ENCODE measurements at regions not wholly inside any gene's neighbourhood (a gene's known extent, or its start where the extent isn't known, plus 50 kb on each side); places are given as distances from the start of the nearest gene placed in this dataset.

DNA sequence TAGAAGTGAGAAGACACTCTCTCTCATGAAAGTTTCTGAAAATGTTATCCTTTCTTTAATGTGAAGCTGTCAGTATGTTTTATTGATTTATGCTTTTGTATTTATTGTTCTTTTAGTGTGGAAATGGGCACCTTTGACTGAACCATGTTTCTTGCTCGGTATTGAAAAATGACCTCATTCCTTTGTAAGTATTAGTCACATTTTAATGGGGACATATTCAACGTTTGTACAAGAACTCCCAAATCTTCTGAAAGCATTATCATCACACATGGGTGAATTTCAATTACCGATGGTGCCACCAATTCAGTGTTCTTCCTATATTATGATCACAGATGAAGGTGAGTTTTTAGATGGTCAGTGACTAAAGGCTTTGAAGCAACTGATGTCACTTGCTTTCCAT lies 371.8 kb upstream of the GCFC2 start:
- Histone ChIP-seq H3K9ac (no peak overlapping the region), H3K79me2 (ENCODE audit: insufficient read depth) (no peaks in the 10 kb centered on the region), H3K36me3 (replicated peaks in 1 of 2; ENCODE audit: control insufficient read depth in 1 of 2, insufficient read depth in 2 of 2, low read length in 1 of 2) (no peaks in the 10 kb centered on the region), H3K4me3 (ENCODE audit: low read depth in 2 of 2, low read length in 1 of 2) (no peak overlapping the region), H3K9me2 (no peaks in the 10 kb centered on the region), H3F3A (replicated peaks; ENCODE audit: insufficient read depth) (no peaks in the 10 kb centered on the region), H3K4me2 (no peak overlapping the region), H2AFZ (ENCODE audit: low read depth) (no peak overlapping the region), H3K27me3 (ENCODE audit: insufficient read depth) (no peaks in the 10 kb centered on the region), H3K4me1 (ENCODE audit: control insufficient read depth in 1 of 2, insufficient read depth in 2 of 2, low read depth in 1 of 2, low read length in 1 of 2) (peaks cover 0 to 3% of the 10 kb centered on the region in 2 experiments; a peak in 2 of 4 replicates), H3K27ac (ENCODE audit: low read depth in 2 of 2, low read length in 1 of 2) (peak overlapping the region in 1 of 2 experiments; percentile 82; a peak in 2 of 4 replicates), H4K20me1 (ENCODE audit: insufficient read depth) (no peaks in the 10 kb centered on the region), H3K9me3 (no peaks in the 10 kb centered on the region)
- DNase-seq = no peak
- TF ChIP-seq GABPA (IDR thresholded peaks at IDR 0.05; ENCODE audit: low read depth) (no peak), EP300 (IDR thresholded peaks at IDR 0.05; ENCODE audit: borderline replicate concordance in 1 of 2, low read depth in 1 of 2, low read length in 1 of 2) (no peak), NFIC (IDR thresholded peaks at IDR 0.05; ENCODE audit: borderline replicate concordance) (no peak), GATA2 (CRISPR knock-in tag; IDR thresholded peaks at IDR 0.05) (no peak), MAX (IDR thresholded peaks at IDR 0.05; ENCODE audit: low read depth) (no peak), SMC3 (IDR thresholded peaks at IDR 0.05; ENCODE audit: low read depth, low read length) (no peak), YY1 (IDR thresholded peaks at IDR 0.05; ENCODE audit: low read depth) (no peak), TAF1 (IDR thresholded peaks at IDR 0.05; ENCODE audit: borderline replicate concordance, low read depth, low read length) (no peak), FOXM1 (IDR thresholded peaks at IDR 0.05; ENCODE audit: low read depth) (no peak)
- TF ChIP-seq, protein P1, sequence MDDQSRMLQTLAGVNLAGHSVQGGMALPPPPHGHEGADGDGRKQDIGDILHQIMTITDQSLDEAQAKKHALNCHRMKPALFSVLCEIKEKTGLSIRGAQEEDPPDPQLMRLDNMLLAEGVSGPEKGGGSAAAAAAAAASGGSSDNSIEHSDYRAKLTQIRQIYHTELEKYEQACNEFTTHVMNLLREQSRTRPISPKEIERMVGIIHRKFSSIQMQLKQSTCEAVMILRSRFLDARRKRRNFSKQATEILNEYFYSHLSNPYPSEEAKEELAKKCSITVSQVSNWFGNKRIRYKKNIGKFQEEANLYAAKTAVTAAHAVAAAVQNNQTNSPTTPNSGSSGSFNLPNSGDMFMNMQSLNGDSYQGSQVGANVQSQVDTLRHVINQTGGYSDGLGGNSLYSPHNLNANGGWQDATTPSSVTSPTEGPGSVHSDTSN (IDR thresholded peaks at IDR 0.05) = no peak
- 10% methylated on average over 3 of the region's 3 CpGs for WGBS (ENCODE audit: low lambda C conversion rate)
- ChIA-PET CTCF (no interaction called here), POLR2A (no interaction called here)

DNA sequence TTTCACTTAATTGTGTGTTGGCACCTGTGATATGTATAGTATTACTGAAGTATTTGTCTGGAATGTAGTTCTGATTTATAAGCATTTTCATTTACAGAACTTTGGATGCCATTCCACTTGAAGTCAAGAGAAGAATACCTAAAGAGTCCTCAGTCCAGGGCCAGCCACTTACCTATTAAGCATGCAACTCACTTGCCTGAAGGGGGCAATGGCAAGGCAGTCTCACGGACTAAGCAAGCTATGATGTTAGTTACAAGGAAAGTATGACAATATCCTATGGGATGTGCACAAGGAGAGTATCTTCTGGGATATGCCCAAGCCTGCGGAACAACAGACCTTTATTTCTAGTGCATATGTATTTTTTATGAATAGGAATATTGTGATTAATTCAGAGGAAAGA lies 369.4 kb upstream of the GCFC2 start:
- no peak overlapping the region for H3K4me2 ChIP-seq
- H3K36me3 ChIP-seq (replicated peaks in 1 of 2; ENCODE audit: control insufficient read depth in 1 of 2, insufficient read depth in 2 of 2, low read length in 1 of 2) = no peaks in the 10 kb centered on the region
- CTCF ChIA-PET = no interaction called here
- no peaks in the 10 kb centered on the region for H3K9me2 ChIP-seq
- no peak for DNase-seq
- H2AFZ ChIP-seq (ENCODE audit: low read depth) = no peak overlapping the region
- H3K9me3 ChIP-seq = no peaks in the 10 kb centered on the region
- H3K79me2 ChIP-seq (ENCODE audit: insufficient read depth) = no peaks in the 10 kb centered on the region
- no peak overlapping the region for H3K4me3 ChIP-seq (ENCODE audit: low read depth in 2 of 2, low read length in 1 of 2)
- peak overlapping the region in 1 of 2 experiments; percentile 82; a peak in 2 of 4 replicates for H3K27ac ChIP-seq (ENCODE audit: low read depth in 2 of 2, low read length in 1 of 2)
- H3F3A ChIP-seq (replicated peaks; ENCODE audit: insufficient read depth) = no peaks in the 10 kb centered on the region
- peaks cover 0 to 5% of the 10 kb centered on the region in 2 experiments; a peak in 2 of 4 replicates for H3K4me1 ChIP-seq (ENCODE audit: control insufficient read depth in 1 of 2, insufficient read depth in 2 of 2, low read depth in 1 of 2, low read length in 1 of 2)
- POLR2A ChIA-PET = no interaction called here
- H3K9ac ChIP-seq = no peak overlapping the region
- WGBS (ENCODE audit: low lambda C conversion rate) = 4% methylated on average over 2 of the region's 2 CpGs
- H3K27me3 ChIP-seq (ENCODE audit: insufficient read depth) = no peaks in the 10 kb centered on the region
- no peaks in the 10 kb centered on the region for H4K20me1 ChIP-seq (ENCODE audit: insufficient read depth)
- TF ChIP-seq MAX (IDR thresholded peaks at IDR 0.05; ENCODE audit: low read depth) (no peak), EZH2phosphoT487 (IDR thresholded peaks at IDR 0.05; ENCODE audit: borderline replicate concordance, low read depth) (no peak), REST (IDR thresholded peaks at IDR 0.05; ENCODE audit: low read depth, low read length) (no peak), GATA2 (CRISPR knock-in tag; IDR thresholded peaks at IDR 0.05) (no peak), FOSL2 (IDR thresholded peaks at IDR 0.05; ENCODE audit: borderline replicate concordance, low read depth) (no peak), CHD2 (IDR thresholded peaks at IDR 0.05; ENCODE audit: low read length, partially characterized antibody) (no peak), FOXM1 (IDR thresholded peaks at IDR 0.05; ENCODE audit: low read depth) (no peak), JUND (IDR thresholded peaks at IDR 0.05) (no peak), USF2 (IDR thresholded peaks at IDR 0.05; ENCODE audit: borderline replicate concordance, low read depth, low read length) (no peak), RAD21 (IDR thresholded peaks at IDR 0.05; ENCODE audit: low read length) (no peak), SMC3 (IDR thresholded peaks at IDR 0.05; ENCODE audit: low read depth, low read length) (no peak)
- TF ChIP-seq, protein P2, sequence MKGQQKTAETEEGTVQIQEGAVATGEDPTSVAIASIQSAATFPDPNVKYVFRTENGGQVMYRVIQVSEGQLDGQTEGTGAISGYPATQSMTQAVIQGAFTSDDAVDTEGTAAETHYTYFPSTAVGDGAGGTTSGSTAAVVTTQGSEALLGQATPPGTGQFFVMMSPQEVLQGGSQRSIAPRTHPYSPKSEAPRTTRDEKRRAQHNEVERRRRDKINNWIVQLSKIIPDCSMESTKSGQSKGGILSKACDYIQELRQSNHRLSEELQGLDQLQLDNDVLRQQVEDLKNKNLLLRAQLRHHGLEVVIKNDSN (IDR thresholded peaks at IDR 0.05; ENCODE audit: borderline replicate concordance, low read depth) = no peak
- TF ChIP-seq, protein P3, sequence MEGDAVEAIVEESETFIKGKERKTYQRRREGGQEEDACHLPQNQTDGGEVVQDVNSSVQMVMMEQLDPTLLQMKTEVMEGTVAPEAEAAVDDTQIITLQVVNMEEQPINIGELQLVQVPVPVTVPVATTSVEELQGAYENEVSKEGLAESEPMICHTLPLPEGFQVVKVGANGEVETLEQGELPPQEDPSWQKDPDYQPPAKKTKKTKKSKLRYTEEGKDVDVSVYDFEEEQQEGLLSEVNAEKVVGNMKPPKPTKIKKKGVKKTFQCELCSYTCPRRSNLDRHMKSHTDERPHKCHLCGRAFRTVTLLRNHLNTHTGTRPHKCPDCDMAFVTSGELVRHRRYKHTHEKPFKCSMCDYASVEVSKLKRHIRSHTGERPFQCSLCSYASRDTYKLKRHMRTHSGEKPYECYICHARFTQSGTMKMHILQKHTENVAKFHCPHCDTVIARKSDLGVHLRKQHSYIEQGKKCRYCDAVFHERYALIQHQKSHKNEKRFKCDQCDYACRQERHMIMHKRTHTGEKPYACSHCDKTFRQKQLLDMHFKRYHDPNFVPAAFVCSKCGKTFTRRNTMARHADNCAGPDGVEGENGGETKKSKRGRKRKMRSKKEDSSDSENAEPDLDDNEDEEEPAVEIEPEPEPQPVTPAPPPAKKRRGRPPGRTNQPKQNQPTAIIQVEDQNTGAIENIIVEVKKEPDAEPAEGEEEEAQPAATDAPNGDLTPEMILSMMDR (IDR thresholded peaks at IDR 0.05) = no peak
